ENCODE measurements at regions not wholly inside any gene's neighbourhood (a gene's known extent, or its start where the extent isn't known, plus 50 kb on each side); places are given as distances from the start of the nearest gene placed in this dataset.
"Not testable (repeated sequence)": the region's sequence is repeated elsewhere in the genome, so short reads cannot be mapped to it uniquely, and the experiment has no call there.

DNA sequence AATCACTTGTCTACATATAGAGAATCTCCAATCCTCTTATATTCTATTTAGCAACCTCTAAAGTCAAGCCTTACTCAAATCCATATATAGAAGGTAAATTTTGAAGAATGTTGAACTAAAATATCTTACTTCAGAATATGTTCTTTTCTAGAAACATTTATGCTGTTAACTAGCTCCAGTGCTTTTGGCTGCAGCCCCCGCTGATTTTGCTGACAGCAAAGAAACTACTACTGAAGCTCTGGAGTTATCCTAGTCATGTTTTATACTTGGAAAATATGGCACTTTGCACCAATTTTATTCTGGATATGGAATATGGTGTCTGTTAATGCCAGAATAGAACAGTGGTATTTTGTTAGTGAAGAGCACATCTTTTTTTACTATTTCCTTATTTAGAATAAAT lies 212.4 kb upstream of the FSIP2 start:
- DNase-seq = no peak

DNA sequence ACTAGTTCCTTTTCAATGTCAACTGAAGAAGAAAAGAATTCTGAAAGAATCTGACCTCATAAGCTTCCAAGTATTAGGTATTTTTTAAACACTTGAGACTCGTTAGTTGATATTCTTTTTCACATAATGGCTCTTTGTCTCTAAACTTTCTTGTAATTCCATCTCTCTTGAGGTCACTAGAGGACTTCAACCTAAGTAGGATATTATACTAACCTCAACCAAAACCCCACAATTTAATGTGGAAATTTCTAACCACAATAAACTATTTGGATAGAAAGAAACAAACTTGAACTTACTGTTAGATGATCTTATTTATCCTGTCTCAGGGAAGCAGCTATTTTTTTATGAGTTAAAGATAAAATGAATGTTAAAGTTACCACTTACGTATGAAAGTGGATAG lies 206.9 kb upstream of the FSIP2 start:
- no peak for DNase-seq

GRCh38 chr2:185537689-185538088 lies 200.9 kb upstream of the FSIP2 start:
- DNase-seq = no peak

DNA sequence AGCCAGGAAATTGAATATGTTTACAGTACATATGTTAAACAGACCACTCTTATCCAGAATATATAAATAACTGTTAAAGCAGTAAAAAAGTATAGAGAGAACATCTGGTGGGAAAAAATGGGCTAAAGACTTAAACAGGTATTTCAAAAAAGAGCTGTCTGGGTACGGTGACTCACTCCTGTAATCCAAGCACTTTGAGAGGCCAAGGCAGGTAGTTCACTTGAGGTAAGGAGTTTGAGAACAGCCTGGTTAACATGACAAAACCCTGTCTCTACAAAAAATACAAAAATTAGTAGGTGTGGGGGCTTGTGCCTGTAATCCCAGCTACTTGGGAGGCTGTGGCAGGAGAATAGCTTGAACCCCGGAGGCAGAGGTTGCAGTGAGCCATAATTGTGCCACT lies 171.4 kb upstream of the FSIP2 start:
- no peak for DNase-seq

DNA sequence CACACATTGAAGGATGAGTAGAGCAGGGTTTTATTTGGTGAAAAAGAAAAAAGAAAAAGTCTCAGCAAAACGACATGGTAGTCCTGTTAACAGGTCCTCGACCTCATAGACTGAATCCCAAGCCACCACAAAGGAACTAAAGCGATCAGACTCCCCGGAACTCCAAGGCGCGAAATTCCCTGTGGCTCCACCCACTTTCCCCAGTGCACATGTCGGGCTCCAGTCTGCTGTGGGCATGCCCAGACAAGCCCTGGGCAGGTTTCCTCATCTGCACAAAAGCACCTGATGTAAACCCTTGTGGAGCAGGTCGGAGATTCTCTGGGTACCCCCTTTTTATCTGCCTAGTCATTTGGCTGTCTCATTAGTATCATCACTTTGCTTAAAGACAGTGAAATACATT lies 170.7 kb upstream of the FSIP2 start:
- no peak for DNase-seq

DNA sequence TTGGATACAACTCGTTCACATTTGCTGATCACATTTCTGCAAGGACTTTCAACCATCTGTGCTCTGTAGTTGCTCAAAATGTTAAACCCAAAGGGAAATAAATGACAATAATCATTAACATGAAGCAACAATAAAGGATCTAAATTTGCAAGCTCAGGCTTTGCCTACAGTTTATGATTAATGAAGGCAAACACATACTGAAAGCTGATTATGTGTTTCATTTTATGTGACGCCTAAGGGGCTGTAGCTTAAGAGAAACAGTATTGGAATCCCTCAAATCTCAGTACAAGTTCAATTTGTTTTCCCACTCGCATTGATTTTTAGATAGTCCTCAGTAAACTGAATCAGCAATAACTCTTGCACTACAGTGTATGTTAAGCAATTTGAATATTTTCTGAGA lies 160.3 kb upstream of the FSIP2 start:
- no peak for DNase-seq

- DNase-seq = no peak
Measured at GRCh38 chr2:185583058-185583816, 155.4 kb upstream of the FSIP2 start.

DNA sequence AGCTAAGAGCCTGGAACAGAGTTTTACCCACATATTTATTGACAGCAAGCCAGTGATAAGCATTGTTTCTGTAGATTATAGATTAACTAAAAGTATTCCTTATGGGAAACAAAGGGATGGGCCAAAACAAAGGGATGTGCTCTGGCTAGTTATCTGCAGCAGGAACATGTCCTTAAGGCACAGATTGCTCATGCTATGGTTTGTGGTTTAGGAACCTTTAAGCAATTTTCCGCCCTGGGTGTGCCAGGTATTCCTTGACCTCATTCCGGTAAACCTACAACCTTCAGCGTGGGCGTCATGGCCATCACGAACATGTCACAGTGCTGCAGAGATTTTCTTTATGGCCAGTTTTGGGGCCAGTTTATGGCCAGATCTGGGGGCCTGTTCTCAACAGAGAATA lies 153.4 kb upstream of the FSIP2 start:
- DNase-seq = not testable (repeated sequence)

DNA sequence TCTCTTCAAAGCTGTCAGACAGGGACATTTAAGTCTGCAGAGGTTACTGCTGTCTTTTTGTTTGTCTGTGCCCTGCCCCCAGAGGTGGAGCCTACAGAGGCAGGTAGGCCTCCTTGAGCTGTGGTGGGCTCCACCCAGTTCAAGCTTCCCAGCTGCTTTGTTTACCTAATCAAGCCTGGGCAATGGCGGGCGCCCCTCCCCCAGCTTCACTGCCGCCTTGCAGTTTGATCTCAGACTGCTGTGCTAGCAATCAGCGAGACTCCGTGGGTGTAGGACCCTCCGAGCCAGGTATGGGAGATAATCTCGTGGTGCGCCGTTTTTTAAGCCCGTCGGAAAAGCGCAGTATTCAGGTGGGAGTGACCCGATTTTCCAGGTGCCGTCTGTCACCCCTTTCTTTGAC lies 147.3 kb upstream of the FSIP2 start:
- DNase-seq = not testable (repeated sequence)

- no peak for DNase-seq
Measured at GRCh38 chr2:185607945-185608344, 130.7 kb upstream of the FSIP2 start.

DNA sequence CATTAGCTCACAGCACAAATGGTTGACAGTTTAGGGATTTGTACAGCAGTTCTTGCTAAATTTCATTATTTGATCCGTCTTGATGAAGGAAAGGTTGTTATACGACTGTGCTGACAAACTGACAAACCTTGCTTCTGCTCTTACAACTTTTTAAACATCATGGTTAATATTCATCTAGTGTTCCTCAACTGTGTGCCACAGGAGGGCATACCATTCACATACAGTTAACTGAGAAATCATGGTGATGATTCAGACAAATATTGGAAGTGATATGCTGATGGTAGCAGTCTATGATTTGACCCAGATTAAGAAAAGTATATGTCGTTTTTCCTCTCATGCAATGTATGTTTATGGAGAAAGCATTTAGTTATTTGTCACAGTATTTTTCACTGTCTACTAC lies 129.8 kb upstream of the FSIP2 start:
- no peak for DNase-seq

DNA sequence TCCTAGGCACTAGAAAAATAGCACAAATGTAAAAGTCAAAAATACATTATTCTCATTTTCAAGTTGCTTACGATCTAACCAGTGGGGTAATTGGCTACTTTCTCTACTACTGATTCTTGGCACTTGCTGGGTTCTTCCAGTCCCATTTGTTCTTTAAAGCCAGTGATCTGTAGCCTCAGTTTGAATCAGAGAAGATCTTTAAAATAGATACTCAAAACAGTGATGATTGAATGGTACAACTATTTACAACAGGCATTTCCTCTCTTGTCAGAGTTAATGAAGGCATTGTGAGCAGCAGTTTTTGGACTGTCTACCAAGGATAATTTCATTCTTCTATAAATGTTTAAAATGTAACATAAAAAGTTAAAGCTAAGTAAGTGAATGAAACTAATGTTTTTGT lies 128.3 kb upstream of the FSIP2 start:
- DNase-seq = no peak

- no peak for DNase-seq
Measured at GRCh38 chr2:185618625-185619024, 120.0 kb upstream of the FSIP2 start.

DNA sequence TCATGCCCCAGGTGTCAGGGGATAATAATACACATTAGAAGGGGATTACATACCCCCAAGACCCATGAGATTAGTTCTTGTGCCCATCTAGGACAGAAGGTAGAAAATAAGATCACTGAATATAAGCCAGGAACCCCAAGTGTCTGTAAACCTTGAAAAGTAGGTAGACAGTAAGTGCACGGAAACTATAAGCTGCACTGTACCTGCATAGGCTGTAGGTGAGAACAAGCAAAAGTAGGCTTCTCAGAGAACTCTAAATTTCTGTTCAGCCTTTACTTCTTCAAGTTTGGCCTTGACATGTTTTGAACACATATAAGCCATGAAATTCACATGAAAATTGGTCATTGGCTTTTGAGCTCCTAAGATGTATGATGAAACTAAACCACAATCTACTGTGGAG lies 113.0 kb upstream of the FSIP2 start:
- no peak for DNase-seq

DNA sequence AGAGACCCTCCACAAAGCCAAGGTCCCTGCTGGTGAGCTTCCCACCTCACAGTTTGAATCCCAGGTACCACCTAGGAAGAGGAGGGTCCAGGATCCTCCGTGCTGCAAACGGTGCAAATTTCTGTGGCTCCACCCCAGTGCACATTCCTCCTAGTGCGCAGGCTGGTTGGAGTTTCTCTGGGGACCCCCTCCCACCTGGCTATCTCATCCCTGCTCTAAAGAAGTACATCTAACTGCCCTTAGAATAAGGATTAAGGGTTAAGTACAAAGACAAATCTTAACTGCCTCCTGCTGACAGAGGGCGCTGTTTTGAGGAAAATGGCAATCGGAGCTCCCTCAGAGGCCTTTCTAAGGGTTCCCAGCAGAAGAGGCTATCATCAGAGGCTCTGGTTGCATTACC lies 109.6 kb upstream of the FSIP2 start:
- no peak for DNase-seq

GRCh38 chr2:185633621-185634020 lies 105.0 kb upstream of the FSIP2 start:
- no peak for DNase-seq

- no peak for DNase-seq
Measured at GRCh38 chr2:185638771-185639170, 99.8 kb upstream of the FSIP2 start.

- no peak for DNase-seq
Measured at GRCh38 chr2:185640588-185640987, 98.0 kb upstream of the FSIP2 start.

DNA sequence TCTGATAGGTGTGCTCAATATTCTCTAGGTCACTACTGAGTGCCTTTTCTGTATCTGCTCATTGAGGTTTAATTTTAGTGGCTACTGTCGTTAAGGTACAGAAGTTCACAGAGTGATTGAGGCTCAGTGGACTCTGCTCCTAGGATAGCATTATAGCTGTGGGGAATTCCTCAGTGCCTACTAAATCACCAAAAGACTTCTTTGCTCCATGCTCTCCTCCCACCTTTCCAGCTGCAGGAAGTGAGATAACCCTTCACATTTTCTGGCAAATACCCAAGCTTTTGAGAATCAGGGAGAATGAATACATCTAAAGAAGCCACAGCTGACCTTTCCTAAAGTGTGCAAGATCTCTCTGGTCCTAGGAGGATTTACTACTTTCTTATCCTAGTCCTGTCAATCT lies 95.2 kb upstream of the FSIP2 start:
- no peak for DNase-seq

DNA sequence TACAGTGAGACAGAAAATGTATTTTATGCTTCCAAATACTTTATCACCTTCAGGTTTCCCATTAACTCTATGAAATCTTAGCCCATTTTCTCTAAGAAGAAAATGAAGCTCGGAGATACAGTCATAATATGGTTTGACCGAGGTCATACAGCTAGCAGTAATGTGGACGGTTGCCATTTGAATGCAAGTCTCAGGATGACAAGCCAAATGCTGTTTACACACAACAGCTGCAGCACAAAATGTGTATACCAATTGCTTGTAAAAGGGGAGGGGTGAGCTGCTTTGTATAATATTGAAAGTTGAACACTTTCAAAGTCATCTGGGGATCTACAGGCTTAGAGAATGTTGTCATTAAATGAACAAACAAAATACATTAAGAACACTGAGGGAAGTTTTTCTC lies 93.8 kb upstream of the FSIP2 start:
- DNase-seq = no peak

DNA sequence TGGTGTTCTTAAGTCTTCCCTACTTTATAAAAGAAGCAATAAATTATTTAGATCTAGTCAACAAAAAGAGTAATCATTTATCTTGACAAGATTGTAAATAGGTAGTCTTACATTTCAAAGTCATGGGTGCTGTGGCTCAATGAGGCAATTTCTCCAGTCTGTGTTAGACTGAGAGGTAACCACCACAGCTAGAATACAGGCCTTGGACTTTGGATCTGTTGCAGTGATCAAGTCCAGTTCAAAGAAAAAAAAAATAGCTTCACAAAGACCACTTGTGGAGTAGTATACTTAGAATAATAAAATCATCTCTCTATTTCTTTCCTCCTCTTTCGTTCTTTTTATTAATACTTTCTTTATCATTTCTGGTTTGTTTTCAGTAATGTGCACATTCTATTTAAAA lies 93.1 kb upstream of the FSIP2 start:
- DNase-seq = no peak

DNA sequence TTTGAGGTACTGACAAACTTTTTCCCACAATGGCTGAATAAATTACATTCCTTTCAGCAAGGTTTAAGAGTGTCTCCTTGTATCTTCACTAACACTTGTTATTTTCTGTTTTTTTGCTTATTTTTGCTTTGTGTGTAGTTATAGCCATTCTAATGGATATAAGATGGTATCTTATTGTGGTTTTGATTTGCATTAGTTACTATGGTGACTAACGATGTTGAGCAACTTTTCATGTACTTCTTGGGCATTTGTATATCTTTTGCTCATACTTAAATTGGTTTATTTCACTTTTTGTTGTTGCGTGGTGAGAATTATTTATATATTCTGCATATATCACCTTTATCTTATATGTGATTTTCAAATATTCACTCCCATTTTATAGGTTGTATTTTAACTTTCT lies 79.9 kb upstream of the FSIP2 start:
- no peak for DNase-seq

GRCh38 chr2:185663811-185664210 lies 74.8 kb upstream of the FSIP2 start:
- DNase-seq = no peak

GRCh38 chr2:185664384-185664783 lies 74.2 kb upstream of the FSIP2 start:
- no peak for DNase-seq

GRCh38 chr2:185665251-185665814 lies 73.3 kb upstream of the FSIP2 start:
- no peak for DNase-seq

All from inflammatory macrophage treated with lipopolysaccharide for 1 hour (primary cell).